Neural cell (in vitro differentiated cells): ENCODE measurements at regions not wholly inside any gene's neighbourhood (a gene's known extent, or its start where the extent isn't known, plus 50 kb on each side); places are given as distances from the start of the nearest gene placed in this dataset.

Source experiments
- CTCF ChIP-seq: fragments of 450-650 bp; IDR thresholded peaks from 2 replicates; pipeline ENCODE4 v1.5.1; 2014; ENCODE audit warnings: antibody characterized with exemption, mild to moderate bottlenecking, moderate library complexity; ENCODE audit not compliant: poor library complexity, severe bottlenecking
- EZH2 ChIP-seq: fragments of 200-600, 300-800 bp; shearing (Covaris generic), sonication (generic); IDR thresholded peaks from 2 replicates; pipeline ENCODE4 v1.6.1; 2014; ENCODE audit warnings: antibody characterized with exemption, low read length, borderline replicate concordance, mild to moderate bottlenecking; ENCODE audit not compliant: insufficient read depth, poor library complexity, severe bottlenecking
- SMC3 ChIP-seq: fragments of 450-650 bp; conservative IDR thresholded peaks from 2 replicates; pipeline ENCODE4 v1.6.1; 2014; ENCODE audit warnings: antibody characterized with exemption, mild to moderate bottlenecking, moderate library complexity; ENCODE audit not compliant: poor library complexity

- TF ChIP-seq EZH2, result no peak
- TF ChIP-seq SMC3, result no peak
- no peak for TF ChIP-seq CTCF
These were observed 713.8 kb downstream of the KCNT2 start for GRCh38 chr1:195894411-195894810.
